MM.1S (cell line): ENCODE measurements at regions not wholly inside any gene's neighbourhood (a gene's known extent, or its start where the extent isn't known, plus 50 kb on each side); places are given as distances from the start of the nearest gene placed in this dataset.

Source experiments
- CTCF ChIP-seq: fragments of 300-600 bp; sonication (generic); IDR thresholded peaks from 2 replicates; pipeline ENCODE4 v1.5.1; 2016; ENCODE audit warnings: antibody characterized with exemption, low read length, mixed read lengths
- EZH2 ChIP-seq: fragments of 300-600 bp; sonication (generic); optimal IDR thresholded peaks from 2 replicates; pipeline ENCODE3; 2017; ENCODE audit warnings: low read depth, mild to moderate bottlenecking, antibody characterized with exemption, low read length, mixed read lengths
- EZH2phosphoT487 ChIP-seq: fragments of 300-600 bp; sonication (generic); IDR thresholded peaks from 2 replicates; pipeline ENCODE4 v1.6.1; 2018; ENCODE audit warnings: antibody characterized with exemption, low read length

GRCh38 chr4:148684638-148685037, 242.4 kb upstream of the NR3C2 start:
- TF ChIP-seq EZH2 (no peak), CTCF (no peak), EZH2phosphoT487 (no peak)
